SK-N-SH (cell line): ENCODE measurements at regions not wholly inside any gene's neighbourhood (a gene's known extent, or its start where the extent isn't known, plus 50 kb on each side); places are given as distances from the start of the nearest gene placed in this dataset.

Experiments used
- CTCF ChIA-PET: fragments of 300-600, 350-600 bp; formaldehyde crosslinking; extraction: SDS; loops from one replicate; lab custom pipeline; 2021; lab: Yijun Ruan, JAX
- POLR2A ChIA-PET: fragments of 350-600 bp; sonication (Branson Sonifier 250); formaldehyde crosslinking; extraction: SDS; loops from one replicate; lab custom pipeline; 2020; ENCODE audit warnings: antibody characterized with exemption, inconsistent platforms; lab: Yijun Ruan, JAX
- DNase-seq: peaks from one replicate; pipeline ENCODE4 v3.0.0; 2012
- H2AFZ ChIP-seq: fragments of 200-600 bp; sonication (generic); 2 replicates; pipeline ENCODE4 v1.8.1; 2016; ENCODE audit warnings: antibody characterized with exemption, mild to moderate bottlenecking, low read depth
- H3F3A ChIP-seq: fragments of 200-600 bp; sonication (generic); replicated peaks from 2 replicates; pipeline ENCODE3; 2016; ENCODE audit warnings: antibody characterized with exemption, mild to moderate bottlenecking; ENCODE audit not compliant: insufficient read depth
- H3K27ac ChIP-seq, 2 experiments: fragments of 200-500 bp in 1 of 2; fragments of 200-600 bp in 1 of 2; sonication (Bioruptor generic) in 1 of 2; sonication (generic), shearing (Covaris generic) in 1 of 2; 2 replicates each; pipeline versions ENCODE4 v1.5.1 to v1.6.1; 2014 to 2016; ENCODE audit warnings: low read depth in 2 of 2, inconsistent platforms in 1 of 2, low read length in 1 of 2, mild to moderate bottlenecking in 1 of 2, mixed read lengths in 1 of 2
- H3K27me3 ChIP-seq: fragments of 200-600 bp; sonication (generic), shearing (Covaris generic); 2 replicates; pipeline ENCODE4 v1.6.1; 2016; ENCODE audit warnings: mixed run types; ENCODE audit not compliant: insufficient read depth
- H3K36me3 ChIP-seq, 2 experiments: fragments of 200-500 bp in 1 of 2; fragments of 200-600 bp in 1 of 2; sonication (Bioruptor generic) in 1 of 2; sonication (generic) in 1 of 2; replicated peaks in 1 of 2; 2 replicates each; pipeline versions ENCODE3 to v1.5.1; 2014 to 2016; ENCODE audit warnings: low read length in 1 of 2, mild to moderate bottlenecking in 1 of 2; ENCODE audit not compliant: insufficient read depth in 2 of 2, control insufficient read depth in 1 of 2
- H3K4me1 ChIP-seq, 2 experiments: fragments of 200-500 bp in 1 of 2; fragments of 200-600 bp in 1 of 2; sonication (Bioruptor generic) in 1 of 2; sonication (generic), shearing (Covaris generic) in 1 of 2; 2 replicates each; pipeline versions ENCODE4 v1.5.1 to v1.6.1; 2014 to 2016; ENCODE audit warnings: low read depth in 1 of 2, low read length in 1 of 2, mixed run types in 1 of 2; ENCODE audit not compliant: insufficient read depth in 2 of 2, control insufficient read depth in 1 of 2
- H3K4me2 ChIP-seq: fragments of 200-600 bp; sonication (generic), shearing (Covaris generic); 2 replicates; pipeline ENCODE4 v1.6.1; 2017; ENCODE audit warnings: mixed run types
- H3K4me3 ChIP-seq, 2 experiments: fragments of 200-500 bp in 1 of 2; fragments of 200-600 bp in 1 of 2; sonication (Bioruptor generic) in 1 of 2; sonication (generic), shearing (Covaris generic) in 1 of 2; 2 replicates each; pipeline versions ENCODE4 v1.5.1 to v1.8.1; 2014 to 2016; ENCODE audit warnings: low read depth in 2 of 2, inconsistent platforms in 1 of 2, low read length in 1 of 2, mild to moderate bottlenecking in 1 of 2, mixed read lengths in 1 of 2, moderate library complexity in 1 of 2
- H3K79me2 ChIP-seq: fragments of 200-600 bp; sonication (generic); 2 replicates; pipeline ENCODE4 v1.8.1; 2017; ENCODE audit warnings: mild to moderate bottlenecking; ENCODE audit not compliant: insufficient read depth
- H3K9ac ChIP-seq: fragments of 200-600 bp; sonication (generic); 2 replicates; pipeline ENCODE4 v1.6.1; 2017; ENCODE audit warnings: mixed run types
- H3K9me2 ChIP-seq: fragments of 200-600 bp; sonication (generic); 2 replicates; pipeline ENCODE4 v1.6.1; 2017; ENCODE audit warnings: mixed run types
- H3K9me3 ChIP-seq: fragments of 200-600 bp; sonication (generic); 2 replicates; pipeline ENCODE4 v1.6.1; 2017; ENCODE audit warnings: mixed run types, mild to moderate bottlenecking, moderate library complexity
- H4K20me1 ChIP-seq: fragments of 200-600 bp; sonication (generic); 2 replicates; pipeline ENCODE4 v1.6.1; 2017; ENCODE audit warnings: mild to moderate bottlenecking, mixed run types; ENCODE audit not compliant: insufficient read depth
- FOSL2 ChIP-seq: IDR thresholded peaks from 2 replicates; pipeline ENCODE4 v1.4.0; 2012; ENCODE audit warnings: low read depth, mild to moderate bottlenecking, moderate library complexity, borderline replicate concordance
- GABPA ChIP-seq: IDR thresholded peaks from 2 replicates; pipeline ENCODE4 v1.4.0; 2012; ENCODE audit warnings: low read depth, mild to moderate bottlenecking
- MEF2A ChIP-seq: IDR thresholded peaks from 2 replicates; pipeline ENCODE4 v1.4.0; 2012; ENCODE audit warnings: low read depth, borderline replicate concordance
- MXI1 ChIP-seq: IDR thresholded peaks from 2 replicates; pipeline ENCODE4 v1.6.1; 2012; ENCODE audit warnings: mild to moderate bottlenecking, low read depth, low read length, improper control_type of control experiment
- NRF1 ChIP-seq: IDR thresholded peaks from 2 replicates; pipeline ENCODE4 v1.6.1; 2012; ENCODE audit warnings: low read depth, mild to moderate bottlenecking, low read length
- PBX3 ChIP-seq: IDR thresholded peaks from 2 replicates; pipeline ENCODE4; 2012
- POLR2AphosphoS5 ChIP-seq: IDR thresholded peaks from 2 replicates; pipeline ENCODE4 v1.6.1; 2012; ENCODE audit warnings: low read depth, low read length
- RAD21 ChIP-seq: IDR thresholded peaks from 2 replicates; pipeline ENCODE4 v1.6.1; 2012; ENCODE audit warnings: mild to moderate bottlenecking, low read length
- REST ChIP-seq: IDR thresholded peaks from 2 replicates; pipeline ENCODE4 v1.6.1; 2012; ENCODE audit warnings: mild to moderate bottlenecking, low read depth, low read length, moderate library complexity
- SMC3 ChIP-seq: IDR thresholded peaks from 2 replicates; pipeline ENCODE4 v1.6.1; 2012; ENCODE audit warnings: low read depth, low read length, improper control_type of control experiment
- TEAD4 ChIP-seq: IDR thresholded peaks from 2 replicates; pipeline ENCODE4 v1.4.0; 2012; ENCODE audit warnings: mild to moderate bottlenecking, borderline replicate concordance; ENCODE audit not compliant: insufficient read depth
- WGBS: methylation state at CpG from one replicate; pipeline ENCODE4 v1.1.6; 2017; ENCODE audit warnings: low lambda C conversion rate; 5-methylcytosine and 5-hydroxymethylcytosine counted together
- TF ChIP-seq, protein P1 (sequence below): IDR thresholded peaks from 2 replicates; pipeline ENCODE4 v1.4.0; 2012; ENCODE audit warnings: low read depth, borderline replicate concordance
- TF ChIP-seq, protein P2 (sequence below): fragments of 200-600 bp; sonication (generic); IDR thresholded peaks from 2 replicates; pipeline ENCODE4 v1.6.1; 2017; ENCODE audit warnings: antibody characterized with exemption, mild to moderate bottlenecking, moderate library complexity

DNA sequence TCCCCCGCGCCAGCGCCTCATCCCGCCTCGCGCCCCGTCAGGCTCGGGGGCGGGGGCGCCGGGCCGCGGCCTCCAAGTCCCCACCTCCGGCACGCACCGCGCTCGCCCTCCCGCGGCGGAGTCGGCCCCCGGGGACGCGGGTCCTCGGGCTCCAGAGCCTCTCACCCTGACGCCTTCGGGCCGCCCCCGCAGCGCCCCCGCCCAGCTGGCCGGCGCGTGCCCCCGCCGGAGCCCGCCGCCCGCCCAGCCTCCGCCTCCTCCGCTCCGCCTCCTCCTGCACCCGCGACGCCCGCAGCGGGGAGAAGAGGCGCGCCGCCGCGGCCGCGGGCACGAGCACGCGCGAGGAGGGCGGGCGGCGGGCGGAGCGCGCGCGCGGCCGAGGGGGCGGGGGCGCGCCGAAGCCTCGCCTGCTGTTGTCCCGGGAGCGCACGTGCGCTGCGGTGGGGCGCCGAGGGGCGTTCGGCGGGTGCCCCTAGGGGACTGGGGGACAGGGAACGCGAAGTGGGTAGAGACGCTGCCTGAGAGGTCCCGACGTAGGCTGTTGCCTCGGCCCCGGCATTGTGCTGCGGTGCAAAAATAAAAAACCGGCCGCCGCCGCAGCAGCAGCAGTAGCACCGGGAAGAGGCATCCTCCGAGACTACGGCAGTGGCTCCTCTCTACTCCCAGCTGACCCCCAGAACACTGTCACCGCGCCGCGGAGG is 87.4 kb upstream of the ARHGAP32 start (continued):
- no peak for TF ChIP-seq REST
- peak; percentile 25; the same call in 1 of the 2 replicates for TF ChIP-seq RAD21
- 0 out of 2 replicates have a peak, but pooled peaks have one; percentile 23 for TF ChIP-seq NRF1
- peak; percentile 65 for TF ChIP-seq POLR2AphosphoS5
- TF ChIP-seq TEAD4, result no peak
- TF ChIP-seq GABPA, result no peak
- TF ChIP-seq MEF2A, result no peak
- peak; percentile 87 for TF ChIP-seq MXI1
- TF ChIP-seq, protein P1, sequence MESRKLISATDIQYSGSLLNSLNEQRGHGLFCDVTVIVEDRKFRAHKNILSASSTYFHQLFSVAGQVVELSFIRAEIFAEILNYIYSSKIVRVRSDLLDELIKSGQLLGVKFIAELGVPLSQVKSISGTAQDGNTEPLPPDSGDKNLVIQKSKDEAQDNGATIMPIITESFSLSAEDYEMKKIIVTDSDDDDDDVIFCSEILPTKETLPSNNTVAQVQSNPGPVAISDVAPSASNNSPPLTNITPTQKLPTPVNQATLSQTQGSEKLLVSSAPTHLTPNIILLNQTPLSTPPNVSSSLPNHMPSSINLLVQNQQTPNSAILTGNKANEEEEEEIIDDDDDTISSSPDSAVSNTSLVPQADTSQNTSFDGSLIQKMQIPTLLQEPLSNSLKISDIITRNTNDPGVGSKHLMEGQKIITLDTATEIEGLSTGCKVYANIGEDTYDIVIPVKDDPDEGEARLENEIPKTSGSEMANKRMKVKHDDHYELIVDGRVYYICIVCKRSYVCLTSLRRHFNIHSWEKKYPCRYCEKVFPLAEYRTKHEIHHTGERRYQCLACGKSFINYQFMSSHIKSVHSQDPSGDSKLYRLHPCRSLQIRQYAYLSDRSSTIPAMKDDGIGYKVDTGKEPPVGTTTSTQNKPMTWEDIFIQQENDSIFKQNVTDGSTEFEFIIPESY, result no peak
- TF ChIP-seq SMC3, result peak; percentile 19; the same call in 1 of the 2 replicates
- TF ChIP-seq FOSL2, result no peak

DNA sequence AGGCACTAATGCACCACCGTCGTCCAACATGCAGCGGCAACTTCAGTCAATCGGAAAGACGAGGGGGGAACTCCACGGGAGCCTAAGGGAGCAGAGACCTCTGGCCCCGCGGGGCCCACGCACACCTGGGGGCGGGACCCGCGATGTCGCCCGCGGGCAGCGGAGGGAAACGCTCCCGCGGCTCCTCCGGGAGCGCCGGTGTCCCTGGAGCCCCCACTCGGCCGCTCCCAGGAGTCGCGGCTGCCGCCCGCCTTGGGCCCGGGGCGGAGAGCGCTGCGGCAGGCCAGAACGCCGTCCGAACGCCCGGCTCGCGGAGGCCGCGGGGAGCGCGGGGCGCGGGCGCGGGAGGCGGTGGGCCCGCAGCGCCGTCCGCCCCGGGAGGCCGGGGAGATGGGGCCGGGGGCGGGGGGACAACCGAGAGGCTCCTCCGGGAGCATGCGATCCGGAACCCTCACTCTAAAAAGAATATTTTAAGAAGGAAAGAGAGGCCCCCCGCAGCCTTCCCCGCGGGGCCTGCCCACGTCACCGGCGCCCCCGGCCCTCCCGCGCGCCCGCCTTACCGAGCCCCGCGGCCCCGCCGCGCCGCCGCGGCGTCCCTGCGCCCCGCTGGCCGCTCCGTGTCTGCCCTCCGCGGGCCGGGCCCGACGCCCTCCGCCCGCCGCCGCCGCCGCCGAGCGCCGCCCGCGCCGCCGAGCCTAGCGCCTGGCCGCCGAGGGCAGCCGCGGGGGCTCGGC is 86.6 kb upstream of the ARHGAP32 start:
- peak overlapping the region; percentile 71; the same call in 1 of the 2 replicates for H3K9ac ChIP-seq
- POLR2A ChIA-PET, result no interaction called here
- 2% methylated on average over 10 of the region's 109 CpGs for WGBS
- peaks cover 49% of the 10 kb centered on the region for H3K79me2 ChIP-seq
- H3K9me3 ChIP-seq, result no peaks in the 10 kb centered on the region
- DNase-seq, result peak; percentile 77
- peak overlapping the region; percentile 77 to 81 for H3K4me3 ChIP-seq
- 0 out of 2 replicates have a peak overlapping the region, but pooled peaks have one; percentile 30 for H2AFZ ChIP-seq
- CTCF ChIA-PET, result interaction anchor here (0.6 to 1.5 kb wide), 4 partner anchors 12 to 53 kb away, joined by 3 to 5 read pairs (median 4); no protein-coding TSS in a partner anchor
- H3K36me3 ChIP-seq, result no peaks in the 10 kb centered on the region
- TF ChIP-seq FOSL2 (no peak), PBX3 (no peak)
- TF ChIP-seq, protein P2, sequence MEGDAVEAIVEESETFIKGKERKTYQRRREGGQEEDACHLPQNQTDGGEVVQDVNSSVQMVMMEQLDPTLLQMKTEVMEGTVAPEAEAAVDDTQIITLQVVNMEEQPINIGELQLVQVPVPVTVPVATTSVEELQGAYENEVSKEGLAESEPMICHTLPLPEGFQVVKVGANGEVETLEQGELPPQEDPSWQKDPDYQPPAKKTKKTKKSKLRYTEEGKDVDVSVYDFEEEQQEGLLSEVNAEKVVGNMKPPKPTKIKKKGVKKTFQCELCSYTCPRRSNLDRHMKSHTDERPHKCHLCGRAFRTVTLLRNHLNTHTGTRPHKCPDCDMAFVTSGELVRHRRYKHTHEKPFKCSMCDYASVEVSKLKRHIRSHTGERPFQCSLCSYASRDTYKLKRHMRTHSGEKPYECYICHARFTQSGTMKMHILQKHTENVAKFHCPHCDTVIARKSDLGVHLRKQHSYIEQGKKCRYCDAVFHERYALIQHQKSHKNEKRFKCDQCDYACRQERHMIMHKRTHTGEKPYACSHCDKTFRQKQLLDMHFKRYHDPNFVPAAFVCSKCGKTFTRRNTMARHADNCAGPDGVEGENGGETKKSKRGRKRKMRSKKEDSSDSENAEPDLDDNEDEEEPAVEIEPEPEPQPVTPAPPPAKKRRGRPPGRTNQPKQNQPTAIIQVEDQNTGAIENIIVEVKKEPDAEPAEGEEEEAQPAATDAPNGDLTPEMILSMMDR, result no peak
- peak overlapping the region in 1 of 2 experiments; percentile 69; a peak in 2 of 4 replicates for H3K27ac ChIP-seq
- peak overlapping the region; percentile 80 for H3K4me2 ChIP-seq
- no peaks in the 10 kb centered on the region for H3K27me3 ChIP-seq
- peaks cover 15 to 17% of the 10 kb centered on the region in 2 experiments; a peak in 3 of 4 replicates for H3K4me1 ChIP-seq
- H3F3A ChIP-seq, result no peaks in the 10 kb centered on the region
- H3K9me2 ChIP-seq, result no peaks in the 10 kb centered on the region
- H4K20me1 ChIP-seq, result peaks cover 30% of the 10 kb centered on the region
